Right atrium auricular region (tissue), 2 donors: ENCODE measurements at regions not wholly inside any gene's neighbourhood (a gene's known extent, or its start where the extent isn't known, plus 50 kb on each side); places are given as distances from the start of the nearest gene placed in this dataset.

ENCODE experiments used
- DNase-seq: peaks from one replicate; pipeline ENCODE4 v3.0.0-alpha.2; 2019; ENCODE audit warnings: low spot score
- H3K27ac ChIP-seq, 2 donors: fragments of 200-600 bp; sonication (generic); 1 replicate in 1 of 2; 2 replicates in 1 of 2; pipeline ENCODE4 v1.5.1; 2016 to 2019
- H3K27me3 ChIP-seq, 2 donors: fragments of 200-600 bp; sonication (generic); one replicate each; pipeline versions ENCODE4 v1.5.1 to v1.6.0; 2017 to 2019
- H3K36me3 ChIP-seq: fragments of 200-600 bp; sonication (generic); one replicate; pipeline ENCODE4 v1.5.1; 2016
- H3K4me1 ChIP-seq, 2 donors: fragments of 200-600 bp; sonication (generic); one replicate each; pipeline versions ENCODE4 v1.5.1 to v1.6.0; 2017 to 2019
- H3K4me3 ChIP-seq, 2 donors: fragments of 200-600 bp; sonication (generic); 1 replicate in 1 of 2; 2 replicates in 1 of 2; pipeline ENCODE4 v1.5.1; 2017 to 2019; ENCODE audit warnings: mild to moderate bottlenecking in 1 of 2, moderate library complexity in 1 of 2
- H3K9me3 ChIP-seq, 2 donors: fragments of 200-600 bp; sonication (generic); one replicate each; pipeline ENCODE4 v1.5.1; 2019
- CTCF ChIP-seq, 2 donors: fragments of 200-600 bp; sonication (generic); IDR thresholded peaks; one replicate each; pipeline ENCODE4 v1.5.1; 2019; ENCODE audit warnings: antibody characterized with exemption in 2 of 2

DNA sequence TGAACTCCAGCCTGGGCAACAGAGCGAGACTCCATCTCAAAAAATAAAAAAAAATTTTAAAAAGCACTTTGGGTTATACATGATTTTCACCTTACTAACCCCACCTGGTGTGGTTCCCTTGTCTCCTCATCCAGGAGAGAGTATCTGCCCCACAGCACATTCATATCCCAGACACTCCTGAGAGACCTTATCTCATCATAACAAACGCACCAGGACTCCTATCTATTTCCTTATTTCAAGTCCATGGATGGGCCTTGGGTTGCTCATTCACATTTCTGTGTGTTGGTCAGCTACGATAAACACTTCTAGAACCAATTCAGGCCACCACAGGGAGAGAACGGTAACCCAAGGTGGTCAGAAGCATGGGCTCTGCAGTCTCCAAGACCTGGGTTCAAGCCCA is 88.6 kb upstream of the SPATA12 start:
- Histone ChIP-seq H3K9me3 (no peaks in the 10 kb centered on the region), H3K4me1 (peaks cover 0 to 8% of the 10 kb centered on the region in 2 donors), H3K27me3 (no peaks in the 10 kb centered on the region), H3K27ac (no peak overlapping the region), H3K36me3 (no peaks in the 10 kb centered on the region), H3K4me3 (no peak overlapping the region)
- no peak for TF ChIP-seq CTCF (IDR thresholded peaks at IDR 0.05)
- DNase-seq = no peak

DNA sequence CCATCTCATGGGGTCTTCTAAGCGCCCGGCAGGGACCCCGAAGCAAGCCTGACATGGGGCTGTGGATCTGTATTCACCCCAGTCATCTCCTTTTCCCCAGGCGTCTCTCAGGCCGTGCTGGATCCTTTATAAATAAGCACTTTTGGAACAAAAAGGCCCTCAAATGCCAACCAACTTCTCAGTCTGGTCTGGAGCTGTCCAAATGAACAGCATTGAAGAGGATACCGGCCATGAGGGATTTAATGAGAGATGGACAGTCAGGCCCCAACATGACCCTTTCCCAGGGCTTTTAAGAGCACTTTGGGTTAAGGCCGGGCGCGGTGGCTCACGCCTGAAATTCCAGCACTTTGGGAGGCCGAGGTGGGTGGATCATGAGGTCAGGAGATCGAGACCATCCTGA is 89.2 kb upstream of the SPATA12 start:
- Histone ChIP-seq H3K4me3 (no peak overlapping the region), H3K4me1 (peaks cover 0 to 7% of the 10 kb centered on the region in 2 donors), H3K9me3 (no peaks in the 10 kb centered on the region), H3K27ac (no peak overlapping the region), H3K36me3 (no peaks in the 10 kb centered on the region), H3K27me3 (no peaks in the 10 kb centered on the region)
- TF ChIP-seq CTCF (IDR thresholded peaks at IDR 0.05) = no peak
- no peak for DNase-seq

GRCh38 chr3:56970461-56970879 is 90.0 kb upstream of the SPATA12 start:
- peaks cover 0 to 7% of the 10 kb centered on the region in 2 donors for H3K4me1 ChIP-seq
- H3K27ac ChIP-seq = no peak overlapping the region
- no peaks in the 10 kb centered on the region for H3K9me3 ChIP-seq
- no peak for DNase-seq
- no peaks in the 10 kb centered on the region for H3K27me3 ChIP-seq
- TF ChIP-seq CTCF (IDR thresholded peaks at IDR 0.05) = no peak
- no peaks in the 10 kb centered on the region for H3K36me3 ChIP-seq
- no peak overlapping the region for H3K4me3 ChIP-seq

DNA sequence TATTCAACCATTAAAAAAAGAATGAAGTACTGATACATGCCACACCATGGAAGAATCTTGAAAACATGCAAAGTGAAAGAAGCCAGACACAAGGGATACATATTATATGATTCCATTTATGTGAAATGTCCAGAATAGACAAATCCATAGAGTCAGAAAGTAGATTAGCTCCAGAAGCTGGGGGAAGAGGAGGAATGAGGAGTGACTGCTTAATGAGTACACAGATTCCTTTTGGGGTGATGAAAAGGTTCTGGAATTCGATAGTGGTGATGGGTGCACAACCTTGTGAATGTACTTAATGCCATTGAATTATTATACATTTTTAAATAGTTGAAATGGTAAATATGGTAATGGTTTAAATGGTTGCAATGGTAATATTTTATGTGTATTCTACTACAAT is 90.6 kb upstream of the SPATA12 start:
- H3K9me3 ChIP-seq = peaks cover 0 to 5% of the 10 kb centered on the region in 2 donors
- DNase-seq = no peak
- no peak overlapping the region for H3K27ac ChIP-seq
- peaks cover 0 to 7% of the 10 kb centered on the region in 2 donors for H3K4me1 ChIP-seq
- H3K4me3 ChIP-seq = no peak overlapping the region
- H3K27me3 ChIP-seq = no peaks in the 10 kb centered on the region
- TF ChIP-seq CTCF (IDR thresholded peaks at IDR 0.05) = no peak
- no peaks in the 10 kb centered on the region for H3K36me3 ChIP-seq

- no peak for TF ChIP-seq CTCF (IDR thresholded peaks at IDR 0.05)
- Histone ChIP-seq H3K9me3 (peaks cover 0 to 6% of the 10 kb centered on the region in 2 donors), H3K4me1 (peaks cover 0 to 7% of the 10 kb centered on the region in 2 donors), H3K4me3 (no peak overlapping the region), H3K36me3 (no peaks in the 10 kb centered on the region), H3K27me3 (no peaks in the 10 kb centered on the region), H3K27ac (no peak overlapping the region)
- DNase-seq = no peak
Measured at GRCh38 chr3:56966509-56966908, 94.0 kb upstream of the SPATA12 start.

- peaks cover 0 to 7% of the 10 kb centered on the region in 2 donors for H3K4me1 ChIP-seq
- TF ChIP-seq CTCF (IDR thresholded peaks at IDR 0.05) = no peak
- no peak overlapping the region for H3K4me3 ChIP-seq
- H3K27me3 ChIP-seq = no peaks in the 10 kb centered on the region
- no peak for DNase-seq
- H3K9me3 ChIP-seq = peaks cover 0 to 6% of the 10 kb centered on the region in 2 donors
- no peak overlapping the region for H3K27ac ChIP-seq
- no peaks in the 10 kb centered on the region for H3K36me3 ChIP-seq
Measured at GRCh38 chr3:56966104-56966503, 94.4 kb upstream of the SPATA12 start.
